Activated CD4-positive, alpha-beta T cell treated with anti-CD3 and anti-CD28 coated beads, Interleukin-2, amount 10 ng/mL, durations not matched to agents 24 days and 14 days (primary cell): ENCODE measurements at regions not wholly inside any gene's neighbourhood (a gene's known extent, or its start where the extent isn't known, plus 50 kb on each side); places are given as distances from the start of the nearest gene placed in this dataset.

Source experiments
- DNase-seq: peaks from one replicate; pipeline ENCODE4 v3.0.0; 2022
- H3K27ac Mint-ChIP-seq: one replicate; pipeline ENCODE4 v1.8.0; 2022; ENCODE audit warnings: mild to moderate bottlenecking, mixed read lengths
- H3K27me3 Mint-ChIP-seq: one replicate; pipeline ENCODE4 v1.8.0; 2022; ENCODE audit warnings: mixed read lengths
- H3K36me3 Mint-ChIP-seq: one replicate; pipeline ENCODE4 v1.8.0; 2022; ENCODE audit warnings: low read depth, mild to moderate bottlenecking, mixed read lengths
- H3K4me1 Mint-ChIP-seq: one replicate; pipeline ENCODE4 v1.8.0; 2021; ENCODE audit warnings: mixed read lengths
- H3K4me3 Mint-ChIP-seq: one replicate; pipeline ENCODE4 v1.8.0; 2022; ENCODE audit warnings: mild to moderate bottlenecking, moderate library complexity, mixed read lengths
- H3K9me3 Mint-ChIP-seq: one replicate; pipeline ENCODE4 v1.8.0; 2021; ENCODE audit warnings: mixed read lengths
- intact Hi-C: fragments of 100-400 bp; cut with micrococcal nuclease; formaldehyde crosslinking; loops from one replicate; pipeline ENCODE4 v1.15.1; 2023

GRCh38 chr1:195562074-195562473 is 1046.2 kb downstream of the KCNT2 start:
- Mint-ChIP-seq H3K9me3 (peaks cover 4% of the 10 kb centered on the region), H3K4me1 (no peaks in the 10 kb centered on the region), H3K27ac (no peak overlapping the region), H3K36me3 (no peaks in the 10 kb centered on the region), H3K27me3 (no peaks in the 10 kb centered on the region), H3K4me3 (no peak overlapping the region)
- intact Hi-C loops = no loop called here
- no peak for DNase-seq

GRCh38 chr1:195550071-195550862 is 1058.0 kb downstream of the KCNT2 start:
- no peaks in the 10 kb centered on the region for H3K36me3 Mint-ChIP-seq
- H3K4me1 Mint-ChIP-seq = no peaks in the 10 kb centered on the region
- H3K27ac Mint-ChIP-seq = no peak overlapping the region
- no peaks in the 10 kb centered on the region for H3K9me3 Mint-ChIP-seq
- intact Hi-C loops = no loop called here
- no peak overlapping the region for H3K4me3 Mint-ChIP-seq
- no peak for DNase-seq
- no peaks in the 10 kb centered on the region for H3K27me3 Mint-ChIP-seq

GRCh38 chr1:195530961-195531360 is 1077.3 kb downstream of the KCNT2 start:
- H3K9me3 Mint-ChIP-seq = no peaks in the 10 kb centered on the region
- no peaks in the 10 kb centered on the region for H3K4me1 Mint-ChIP-seq
- H3K36me3 Mint-ChIP-seq = no peaks in the 10 kb centered on the region
- H3K27ac Mint-ChIP-seq = no peak overlapping the region
- intact Hi-C loops = no loop called here
- H3K27me3 Mint-ChIP-seq = no peaks in the 10 kb centered on the region
- DNase-seq = no peak
- no peak overlapping the region for H3K4me3 Mint-ChIP-seq

- intact Hi-C loops = no loop called here
- no peaks in the 10 kb centered on the region for H3K9me3 Mint-ChIP-seq
- no peak overlapping the region for H3K27ac Mint-ChIP-seq
- H3K4me1 Mint-ChIP-seq = no peaks in the 10 kb centered on the region
- DNase-seq = no peak
- H3K27me3 Mint-ChIP-seq = no peaks in the 10 kb centered on the region
- H3K4me3 Mint-ChIP-seq = no peak overlapping the region
- no peaks in the 10 kb centered on the region for H3K36me3 Mint-ChIP-seq
Observed at GRCh38 chr1:195529881-195530280, 1078.4 kb downstream of the KCNT2 start.

- Mint-ChIP-seq H3K9me3 (no peaks in the 10 kb centered on the region), H3K27ac (no peak overlapping the region), H3K27me3 (no peaks in the 10 kb centered on the region), H3K36me3 (no peaks in the 10 kb centered on the region), H3K4me1 (no peaks in the 10 kb centered on the region), H3K4me3 (no peak overlapping the region)
- intact Hi-C loops = no loop called here
- no peak for DNase-seq
Observed at GRCh38 chr1:195520757-195521156, 1087.5 kb downstream of the KCNT2 start.

- no peak for DNase-seq
- no peaks in the 10 kb centered on the region for H3K27me3 Mint-ChIP-seq
- no peaks in the 10 kb centered on the region for H3K36me3 Mint-ChIP-seq
- no peak overlapping the region for H3K4me3 Mint-ChIP-seq
- intact Hi-C loops = no loop called here
- H3K9me3 Mint-ChIP-seq = no peaks in the 10 kb centered on the region
- no peaks in the 10 kb centered on the region for H3K4me1 Mint-ChIP-seq
- no peak overlapping the region for H3K27ac Mint-ChIP-seq
Observed at GRCh38 chr1:195516036-195516435, 1092.2 kb downstream of the KCNT2 start.

GRCh38 chr1:195511501-195511900 is 1096.7 kb downstream of the KCNT2 start:
- no peak overlapping the region for H3K27ac Mint-ChIP-seq
- no peaks in the 10 kb centered on the region for H3K9me3 Mint-ChIP-seq
- DNase-seq = no peak
- intact Hi-C loops = no loop called here
- no peak overlapping the region for H3K4me3 Mint-ChIP-seq
- H3K27me3 Mint-ChIP-seq = no peaks in the 10 kb centered on the region
- no peaks in the 10 kb centered on the region for H3K4me1 Mint-ChIP-seq
- H3K36me3 Mint-ChIP-seq = no peaks in the 10 kb centered on the region

- H3K27me3 Mint-ChIP-seq = no peaks in the 10 kb centered on the region
- H3K9me3 Mint-ChIP-seq = no peaks in the 10 kb centered on the region
- intact Hi-C loops = no loop called here
- no peak overlapping the region for H3K4me3 Mint-ChIP-seq
- no peak overlapping the region for H3K27ac Mint-ChIP-seq
- H3K4me1 Mint-ChIP-seq = no peaks in the 10 kb centered on the region
- H3K36me3 Mint-ChIP-seq = no peaks in the 10 kb centered on the region
- no peak for DNase-seq
Observed at GRCh38 chr1:195501118-195501517, 1107.1 kb downstream of the KCNT2 start.

- H3K4me1 Mint-ChIP-seq = no peaks in the 10 kb centered on the region
- H3K36me3 Mint-ChIP-seq = no peaks in the 10 kb centered on the region
- no peak overlapping the region for H3K27ac Mint-ChIP-seq
- intact Hi-C loops = no loop called here
- DNase-seq = no peak
- H3K9me3 Mint-ChIP-seq = no peaks in the 10 kb centered on the region
- no peak overlapping the region for H3K4me3 Mint-ChIP-seq
- no peaks in the 10 kb centered on the region for H3K27me3 Mint-ChIP-seq
Observed at GRCh38 chr1:195495720-195496635, 1112.3 kb downstream of the KCNT2 start.

- Mint-ChIP-seq H3K9me3 (no peaks in the 10 kb centered on the region), H3K4me1 (no peaks in the 10 kb centered on the region), H3K4me3 (no peak overlapping the region), H3K27ac (no peak overlapping the region), H3K36me3 (no peaks in the 10 kb centered on the region), H3K27me3 (no peaks in the 10 kb centered on the region)
- DNase-seq = no peak
- intact Hi-C loops = no loop called here
Observed at GRCh38 chr1:195482137-195482536, 1126.1 kb downstream of the KCNT2 start.

- no peak for DNase-seq
- no peaks in the 10 kb centered on the region for H3K4me1 Mint-ChIP-seq
- no peaks in the 10 kb centered on the region for H3K27me3 Mint-ChIP-seq
- no peak overlapping the region for H3K27ac Mint-ChIP-seq
- H3K36me3 Mint-ChIP-seq = no peaks in the 10 kb centered on the region
- intact Hi-C loops = no loop called here
- no peak overlapping the region for H3K4me3 Mint-ChIP-seq
- no peaks in the 10 kb centered on the region for H3K9me3 Mint-ChIP-seq
Observed at GRCh38 chr1:195481293-195481692, 1126.9 kb downstream of the KCNT2 start.

- H3K36me3 Mint-ChIP-seq = no peaks in the 10 kb centered on the region
- no peaks in the 10 kb centered on the region for H3K4me1 Mint-ChIP-seq
- no peak overlapping the region for H3K27ac Mint-ChIP-seq
- H3K9me3 Mint-ChIP-seq = no peaks in the 10 kb centered on the region
- intact Hi-C loops = no loop called here
- no peak for DNase-seq
- no peaks in the 10 kb centered on the region for H3K27me3 Mint-ChIP-seq
- no peak overlapping the region for H3K4me3 Mint-ChIP-seq
Observed at GRCh38 chr1:195475568-195475967, 1132.7 kb downstream of the KCNT2 start.

- no peaks in the 10 kb centered on the region for H3K4me1 Mint-ChIP-seq
Observed at GRCh38 chr1:195472291-195472690, 1135.9 kb downstream of the KCNT2 start.

GRCh38 chr1:195466639-195467038 is 1141.6 kb downstream of the KCNT2 start:
- Mint-ChIP-seq H3K27ac (no peak overlapping the region), H3K36me3 (no peaks in the 10 kb centered on the region), H3K4me1 (no peaks in the 10 kb centered on the region), H3K27me3 (no peaks in the 10 kb centered on the region), H3K9me3 (no peaks in the 10 kb centered on the region), H3K4me3 (no peak overlapping the region)
- DNase-seq = no peak
- intact Hi-C loops = no loop called here

More at GRCh38 chr1:195472291-195472690, 1135.9 kb downstream of the KCNT2 start:
- intact Hi-C loops = no loop called here
- Mint-ChIP-seq H3K36me3 (no peaks in the 10 kb centered on the region), H3K9me3 (no peaks in the 10 kb centered on the region), H3K4me3 (no peak overlapping the region), H3K27me3 (no peaks in the 10 kb centered on the region), H3K27ac (no peak overlapping the region)
- DNase-seq = no peak
